Lower leg skin (tissue), 4 donors: ENCODE measurements at regions not wholly inside any gene's neighbourhood (a gene's known extent, or its start where the extent isn't known, plus 50 kb on each side); places are given as distances from the start of the nearest gene placed in this dataset.

Experiments used
- DNase-seq, 2 donors: peaks; one replicate each; pipeline ENCODE4 v3.0.0-alpha.2; 2019; ENCODE audit warnings: low spot score in 2 of 2
- H3K4me3 ChIP-seq: fragments of 200-600 bp; sonication (generic); 2 replicates; pipeline ENCODE4 v1.5.1; 2017; ENCODE audit warnings: mild to moderate bottlenecking, low read depth; ENCODE audit not compliant: poor library complexity, severe bottlenecking
- POLR2A ChIP-seq, 2 donors: fragments of 450-650 bp; IDR thresholded peaks; one replicate each; pipeline ENCODE4 v1.6.1; 2016 to 2017; ENCODE audit warnings: antibody characterized with exemption in 2 of 2, mild to moderate bottlenecking in 1 of 2, moderate library complexity in 1 of 2
- WGBS, 2 donors: methylation state at CpG; one replicate each; pipeline ENCODE4 v1.1.5; 2018; 5-methylcytosine and 5-hydroxymethylcytosine counted together
- intact Hi-C: fragments of 100-400 bp; cut with DNase I; formaldehyde crosslinking; loops from one replicate; pipeline ENCODE4 v1.15.0; 2023; ENCODE audit warnings: low total_unique reads
- TF ChIP-seq, protein P1 (sequence below), 3 donors: fragments of 450-650 bp; IDR thresholded peaks; one replicate each; pipeline ENCODE4 v1.5.1; 2016; ENCODE audit warnings: antibody characterized with exemption in 3 of 3, mild to moderate bottlenecking in 3 of 3, moderate library complexity in 2 of 3

DNA sequence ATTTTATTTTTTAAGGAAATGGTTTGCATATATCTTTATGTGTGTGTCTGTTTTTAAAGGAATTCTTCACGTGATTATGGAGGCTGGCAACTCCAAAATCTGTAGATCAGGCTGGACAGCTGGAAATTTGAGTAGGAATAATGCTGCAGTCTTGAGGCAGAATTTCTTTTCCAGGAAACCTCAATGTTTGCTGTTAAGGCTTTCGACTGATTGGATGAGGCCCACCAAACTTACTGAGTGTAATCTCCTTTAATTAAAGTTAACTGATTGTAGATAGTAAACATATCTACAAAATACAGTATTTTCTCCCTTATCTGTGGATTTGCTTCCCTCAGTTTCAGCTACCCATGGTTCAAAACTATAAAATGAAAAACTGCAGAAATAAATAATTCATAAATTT is 883.1 kb downstream of the TTLL7 start:
- intact Hi-C loops, result no loop called here
- no peak for TF ChIP-seq POLR2A (IDR thresholded peaks at IDR 0.05)
- TF ChIP-seq, protein P1, sequence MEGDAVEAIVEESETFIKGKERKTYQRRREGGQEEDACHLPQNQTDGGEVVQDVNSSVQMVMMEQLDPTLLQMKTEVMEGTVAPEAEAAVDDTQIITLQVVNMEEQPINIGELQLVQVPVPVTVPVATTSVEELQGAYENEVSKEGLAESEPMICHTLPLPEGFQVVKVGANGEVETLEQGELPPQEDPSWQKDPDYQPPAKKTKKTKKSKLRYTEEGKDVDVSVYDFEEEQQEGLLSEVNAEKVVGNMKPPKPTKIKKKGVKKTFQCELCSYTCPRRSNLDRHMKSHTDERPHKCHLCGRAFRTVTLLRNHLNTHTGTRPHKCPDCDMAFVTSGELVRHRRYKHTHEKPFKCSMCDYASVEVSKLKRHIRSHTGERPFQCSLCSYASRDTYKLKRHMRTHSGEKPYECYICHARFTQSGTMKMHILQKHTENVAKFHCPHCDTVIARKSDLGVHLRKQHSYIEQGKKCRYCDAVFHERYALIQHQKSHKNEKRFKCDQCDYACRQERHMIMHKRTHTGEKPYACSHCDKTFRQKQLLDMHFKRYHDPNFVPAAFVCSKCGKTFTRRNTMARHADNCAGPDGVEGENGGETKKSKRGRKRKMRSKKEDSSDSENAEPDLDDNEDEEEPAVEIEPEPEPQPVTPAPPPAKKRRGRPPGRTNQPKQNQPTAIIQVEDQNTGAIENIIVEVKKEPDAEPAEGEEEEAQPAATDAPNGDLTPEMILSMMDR (IDR thresholded peaks at IDR 0.05), result no peak
- no peak overlapping the region for H3K4me3 ChIP-seq
- DNase-seq, result no peak
- 62 to 89% methylated on average over 2 of the region's 2 CpGs for WGBS, 2 donors

DNA sequence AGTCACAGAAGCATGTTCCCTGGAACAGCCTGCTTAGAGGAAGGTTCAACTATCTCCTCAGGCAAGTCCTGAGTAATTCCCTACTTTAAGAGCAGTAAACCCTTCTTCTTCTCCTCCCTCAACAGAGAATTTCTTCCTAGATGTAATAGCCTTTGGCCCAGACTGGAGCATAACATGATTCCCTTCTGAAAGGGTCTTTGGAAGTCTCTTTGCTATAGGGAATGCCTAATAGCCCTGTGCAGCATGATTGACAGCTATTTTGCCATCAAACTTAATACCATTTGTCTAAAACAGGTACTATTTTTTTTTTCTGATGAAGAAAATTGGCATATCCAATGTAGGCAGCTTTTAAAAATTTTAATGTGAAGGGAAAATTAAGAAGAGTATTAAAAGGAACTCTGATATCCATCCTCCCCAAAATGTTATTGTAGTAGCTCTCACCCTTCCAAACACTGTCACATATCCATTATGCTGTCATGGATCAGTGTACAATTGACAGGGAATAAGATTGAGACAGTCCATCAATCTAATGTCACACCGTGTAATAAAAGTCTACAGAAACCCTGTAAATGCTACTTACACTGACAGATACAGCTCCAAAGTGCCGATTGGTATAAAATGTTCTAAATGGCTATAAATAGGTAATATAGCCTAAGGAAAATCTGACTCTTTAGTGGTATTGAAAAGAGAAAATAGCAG is 884.6 kb downstream of the TTLL7 start:
- no peak for TF ChIP-seq POLR2A (IDR thresholded peaks at IDR 0.05)
- TF ChIP-seq, protein P1 (IDR thresholded peaks at IDR 0.05), result no peak
- 73 to 84% methylated on average over 2 of the region's 2 CpGs for WGBS, 2 donors
- intact Hi-C loops, result no loop called here
- DNase-seq, result no peak
- H3K4me3 ChIP-seq, result no peak overlapping the region

DNA sequence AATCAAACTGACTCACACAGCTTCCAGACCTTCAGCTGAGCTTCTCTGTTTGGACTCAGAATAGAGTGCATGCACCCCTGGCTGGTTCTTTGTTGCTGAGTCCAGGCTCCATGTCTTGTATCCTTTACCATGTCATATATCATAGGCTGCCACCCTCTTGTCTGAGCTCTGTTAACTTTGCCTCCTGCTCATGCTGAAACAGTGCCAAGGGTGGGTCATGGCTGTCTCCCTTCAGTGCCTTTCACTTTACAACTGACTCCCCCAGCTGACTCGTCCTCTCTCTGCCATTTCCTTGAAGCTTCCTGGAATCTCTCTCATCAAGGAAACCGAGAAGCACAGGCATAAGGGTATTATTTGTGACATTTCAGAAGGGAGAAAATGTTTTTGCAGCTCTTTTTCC is 885.3 kb downstream of the TTLL7 start:
- WGBS, 2 donors, result 65 to 68% methylated on average over 2 of the region's 2 CpGs
- no peak overlapping the region for H3K4me3 ChIP-seq
- TF ChIP-seq, protein P1 (IDR thresholded peaks at IDR 0.05), result no peak
- no peak for TF ChIP-seq POLR2A (IDR thresholded peaks at IDR 0.05)
- intact Hi-C loops, result no loop called here
- DNase-seq, result no peak

DNA sequence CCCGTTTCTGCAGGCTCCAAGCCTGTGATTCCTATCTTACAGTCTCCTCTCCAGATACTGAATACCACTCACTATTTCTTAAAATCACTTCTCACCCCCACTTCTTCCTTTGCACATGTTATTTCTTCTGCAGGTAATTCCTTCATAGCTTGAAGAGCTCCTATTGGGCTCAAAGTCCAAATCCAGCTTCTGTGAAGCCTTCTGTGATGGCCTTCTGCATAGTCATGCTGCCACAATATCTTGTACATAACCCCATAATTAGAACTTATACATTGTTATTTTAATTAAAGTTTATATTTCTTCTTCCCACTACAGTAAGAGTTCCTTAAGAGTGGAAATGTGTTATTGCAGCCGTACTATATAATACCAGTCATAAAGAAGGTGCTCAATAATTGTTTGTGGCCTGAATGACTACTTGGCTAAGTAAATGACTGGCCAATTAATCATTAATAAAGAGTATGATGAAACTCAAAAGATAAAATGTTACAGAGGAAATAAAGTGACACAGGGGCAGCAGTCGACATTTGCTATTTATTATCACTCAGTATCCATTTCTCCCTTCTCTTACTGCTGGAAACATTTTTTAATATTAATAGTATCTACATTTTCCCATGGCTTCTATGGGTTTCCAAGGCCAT is 886.6 kb downstream of the TTLL7 start:
- intact Hi-C loops, result no loop called here
- 89 to 94% methylated on average over 3 of the region's 3 CpGs for WGBS, 2 donors
- TF ChIP-seq, protein P1 (IDR thresholded peaks at IDR 0.05), result no peak
- no peak for TF ChIP-seq POLR2A (IDR thresholded peaks at IDR 0.05)

DNA sequence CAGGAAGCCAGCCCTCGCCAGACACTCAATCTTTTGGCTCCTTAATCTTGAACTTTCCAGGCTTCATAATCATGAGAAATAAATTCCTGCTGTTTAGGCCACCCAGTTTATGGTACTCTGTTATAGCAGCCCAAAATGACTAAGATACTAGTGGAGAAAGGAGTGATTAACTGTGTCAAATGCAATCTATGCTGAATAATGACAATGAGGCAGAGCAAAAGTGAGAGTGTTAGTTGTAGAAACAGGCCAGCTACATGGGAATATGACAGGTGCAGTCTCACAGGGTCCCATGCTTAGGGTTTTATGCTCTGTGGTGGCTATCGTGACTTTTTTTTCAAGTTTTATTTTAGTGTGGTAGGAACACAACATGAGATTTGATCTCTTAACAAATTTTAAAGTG is 888.8 kb downstream of the TTLL7 start:
- DNase-seq, result no peak
- no peak for TF ChIP-seq POLR2A (IDR thresholded peaks at IDR 0.05)
- TF ChIP-seq, protein P1 (IDR thresholded peaks at IDR 0.05), result no peak
- 81 to 92% methylated on average over 2 of the region's 2 CpGs for WGBS, 2 donors
- intact Hi-C loops, result no loop called here
- no peak overlapping the region for H3K4me3 ChIP-seq

More for the DNA sequence above, 886.6 kb downstream of the TTLL7 start:
- no peak overlapping the region for H3K4me3 ChIP-seq
- no peak for DNase-seq
